ENCODE measurements at regions not wholly inside any gene's neighbourhood (a gene's known extent, or its start where the extent isn't known, plus 50 kb on each side); places are given as distances from the start of the nearest gene placed in this dataset.
A peak's percentile ranks its signal among the peaks of the same experiment; 100 is the strongest.
"Not testable (repeated sequence)": the region's sequence is repeated elsewhere in the genome, so short reads cannot be mapped to it uniquely, and the experiment has no call there.

DNA sequence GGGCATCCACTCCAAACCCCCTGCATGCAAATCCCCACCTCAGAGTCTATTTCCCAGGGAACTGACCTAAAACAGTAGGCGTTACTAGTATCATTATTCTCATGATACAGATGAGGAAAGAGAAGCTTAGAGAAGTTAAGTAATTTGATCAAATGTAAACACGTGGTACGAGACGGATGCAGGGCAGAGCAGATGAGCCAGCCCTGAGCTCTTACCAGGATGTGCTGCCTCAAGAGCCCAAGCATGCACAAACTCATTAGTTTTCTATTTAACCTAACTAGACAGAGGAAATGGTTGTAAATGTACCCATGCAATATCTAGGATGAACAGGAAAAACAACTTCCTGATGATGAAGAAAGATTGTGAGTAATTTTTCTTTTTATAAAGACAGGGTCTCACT is 173.3 kb upstream of the RASSF8 start:
- FAIRE-seq (no peak), DNase-seq (ENCODE audit: insufficient read length, low spot score) (no peak)

DNA sequence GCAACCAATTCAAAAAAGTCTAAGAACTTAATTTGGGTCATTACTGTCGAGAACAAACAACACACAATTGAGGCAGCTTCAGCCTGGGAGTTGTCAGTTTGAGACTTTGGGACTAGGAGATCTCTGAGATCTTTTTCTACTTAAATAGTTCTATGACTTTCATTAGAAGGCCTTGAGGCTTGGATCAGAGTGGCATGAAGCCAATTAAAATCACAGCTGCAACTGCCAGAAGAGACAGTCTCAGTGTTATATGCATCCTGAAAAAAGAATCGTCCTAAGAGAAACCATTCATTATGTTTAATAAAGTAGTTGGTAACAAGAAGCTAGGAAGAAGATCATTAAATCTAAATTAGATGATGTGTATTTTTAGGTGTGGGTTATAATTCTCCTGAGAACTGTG is 170.8 kb upstream of the RASSF8 start:
- no peak for DNase-seq (ENCODE audit: insufficient read length, low spot score)
- FAIRE-seq = no peak

DNA sequence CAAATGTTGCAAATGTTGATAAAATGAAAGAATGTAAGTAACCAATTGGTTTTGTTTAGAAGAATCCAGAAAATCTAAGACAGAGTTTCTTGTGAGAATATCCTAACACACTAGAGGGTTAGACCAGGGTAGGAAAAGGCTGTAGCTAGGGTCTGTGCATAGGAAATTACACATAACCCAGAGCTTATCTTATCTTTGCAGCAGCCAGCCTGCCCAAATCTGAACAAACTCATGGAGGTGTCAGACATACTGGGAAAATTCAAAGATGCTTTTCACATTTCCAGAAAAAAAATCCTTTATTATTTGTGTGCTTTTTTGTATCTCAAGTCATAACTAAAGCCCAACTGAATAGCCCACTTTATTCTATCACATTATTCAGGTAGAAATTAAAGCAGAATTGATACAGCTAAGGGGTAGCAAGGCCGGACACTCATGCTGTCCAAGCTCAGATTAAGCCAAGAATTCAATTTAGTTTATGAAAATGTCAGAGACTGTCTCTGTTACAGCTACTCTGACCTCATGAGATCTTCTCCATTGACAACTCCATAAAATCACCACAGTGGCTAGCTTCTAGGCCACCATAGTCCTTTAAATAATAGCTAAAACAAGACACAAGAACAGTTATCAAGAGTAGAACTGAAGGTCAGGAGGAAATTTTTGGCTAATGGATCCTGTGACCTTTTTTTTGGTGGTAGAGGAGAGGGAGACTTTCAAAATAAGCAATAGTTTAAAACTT is 169.6 kb upstream of the RASSF8 start:
- FAIRE-seq (no peak), DNase-seq (ENCODE audit: insufficient read length, low spot score) (no peak)

DNA sequence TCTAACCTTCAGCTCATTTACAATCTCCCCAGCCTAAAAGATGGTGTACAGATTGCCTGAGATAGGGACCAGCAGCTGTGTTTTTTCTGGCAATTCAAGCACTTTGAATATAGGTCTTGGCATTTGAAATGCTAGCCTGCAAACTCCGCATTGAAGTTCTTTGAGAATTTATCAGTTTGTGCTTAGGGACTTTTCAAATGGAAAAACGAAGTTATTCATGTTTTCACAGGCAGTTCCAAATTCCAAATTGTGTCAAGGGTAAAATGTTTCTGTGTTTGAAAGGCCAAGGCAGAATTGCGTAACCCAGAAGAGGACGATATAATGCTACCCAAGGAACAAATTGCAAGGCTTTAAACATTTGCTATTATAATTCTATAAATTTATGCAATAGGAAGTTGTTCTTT is 168.9 kb upstream of the RASSF8 start:
- FAIRE-seq (no peak), DNase-seq (ENCODE audit: insufficient read length, low spot score) (no peak)

DNA sequence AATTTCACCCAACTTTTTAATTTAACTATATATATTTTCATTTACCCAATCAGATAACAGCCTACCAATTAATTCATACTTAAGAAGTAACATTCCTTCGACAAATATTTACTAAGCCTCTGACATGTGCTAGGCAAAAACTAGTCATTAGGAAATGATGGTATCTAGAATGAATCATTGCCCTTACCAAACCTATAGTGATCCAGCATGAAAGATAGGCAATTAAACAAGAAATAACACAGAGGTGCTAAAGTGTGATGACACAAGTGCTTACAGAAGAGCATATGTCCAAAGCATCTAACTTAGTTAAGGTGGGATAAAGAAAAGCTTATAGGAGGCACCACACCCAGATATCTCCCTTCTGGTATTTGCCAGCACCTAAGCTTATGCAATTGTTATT is 166.5 kb upstream of the RASSF8 start:
- FAIRE-seq (peak; percentile 36), DNase-seq (ENCODE audit: insufficient read length, low spot score) (no peak)

DNA sequence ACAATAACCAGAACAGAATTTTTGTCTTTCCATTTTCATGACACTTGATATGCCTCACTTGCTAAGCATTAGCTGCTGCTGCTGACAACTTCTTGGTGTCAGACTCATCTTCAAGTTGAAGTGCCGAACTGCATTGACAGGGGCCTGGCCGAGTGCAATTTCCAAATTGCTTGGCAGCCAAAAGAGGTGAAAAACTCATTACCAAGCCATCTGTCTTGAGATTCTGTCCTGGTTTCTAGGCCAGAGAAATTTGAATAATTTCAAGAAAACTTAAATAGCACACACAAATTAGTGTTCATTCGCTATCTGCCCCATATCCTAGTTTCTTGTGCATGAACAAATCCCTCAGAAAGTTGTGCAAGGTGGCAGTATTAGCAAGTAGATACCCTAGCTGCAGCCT is 165.3 kb upstream of the RASSF8 start:
- DNase-seq (ENCODE audit: insufficient read length, low spot score) = no peak
- FAIRE-seq = no peak

DNA sequence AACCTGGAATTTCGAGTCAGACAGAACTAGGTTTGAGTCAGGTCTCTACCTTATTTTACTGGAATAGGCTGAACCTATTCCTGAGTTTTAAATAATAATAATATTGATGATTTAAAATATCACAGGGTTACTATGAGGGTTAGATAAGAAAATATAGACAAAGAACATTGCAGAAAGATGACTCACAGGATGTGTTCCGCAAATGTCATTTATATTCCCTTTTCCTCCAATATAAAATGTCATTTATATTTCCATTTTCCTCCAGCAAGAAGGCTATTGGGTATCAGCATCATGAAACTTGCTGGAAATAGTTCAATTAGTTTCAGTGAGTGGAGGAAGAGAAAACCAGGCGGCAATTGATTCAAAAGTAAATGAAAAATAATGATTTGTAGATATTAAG is 163.9 kb upstream of the RASSF8 start:
- FAIRE-seq (no peak), DNase-seq (ENCODE audit: insufficient read length, low spot score) (no peak)

DNA sequence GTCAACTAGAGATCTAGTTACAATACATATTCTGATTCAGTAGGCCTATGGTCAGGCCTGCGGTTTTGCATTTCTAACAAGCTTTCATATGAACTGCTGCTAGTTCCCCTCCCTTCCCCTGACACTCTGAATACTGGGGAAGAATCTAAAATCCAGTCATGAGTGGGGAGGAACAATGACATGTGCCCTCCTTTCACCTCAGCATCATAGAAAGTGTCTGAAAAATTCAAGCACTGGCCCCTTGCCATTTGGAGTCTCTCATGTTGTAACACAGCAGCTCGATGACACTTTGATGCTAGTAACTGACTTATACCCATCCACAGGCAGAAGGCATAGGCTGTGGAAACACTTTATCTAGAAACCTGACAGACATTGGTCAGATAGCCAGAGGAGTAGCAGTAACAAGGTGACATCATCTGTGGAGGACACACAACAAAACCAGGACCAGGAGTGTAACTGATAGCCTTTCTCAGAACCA is 161.9 kb upstream of the RASSF8 start:
- FAIRE-seq (no peak), DNase-seq (ENCODE audit: insufficient read length, low spot score) (no peak)

DNA sequence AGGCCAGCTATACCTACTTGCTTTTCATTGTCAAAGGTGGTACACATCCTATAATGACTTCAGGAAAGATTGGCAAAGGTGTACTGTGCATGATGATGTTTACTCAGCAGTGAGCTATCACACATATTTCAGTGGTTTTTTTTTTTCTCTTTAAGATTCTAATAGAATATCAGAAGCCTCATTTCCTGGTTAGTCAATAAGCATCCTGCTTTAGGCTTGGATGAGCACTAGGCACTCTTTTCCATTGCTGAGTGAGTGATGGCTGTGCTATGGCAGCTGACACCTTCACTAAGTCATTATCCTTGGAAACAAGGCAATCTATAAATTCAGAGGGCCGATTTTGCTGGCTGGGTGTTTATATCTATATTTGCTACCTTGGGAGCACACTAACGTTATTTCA is 161.1 kb upstream of the RASSF8 start:
- no peak for FAIRE-seq
- no peak for DNase-seq (ENCODE audit: insufficient read length, low spot score)

DNA sequence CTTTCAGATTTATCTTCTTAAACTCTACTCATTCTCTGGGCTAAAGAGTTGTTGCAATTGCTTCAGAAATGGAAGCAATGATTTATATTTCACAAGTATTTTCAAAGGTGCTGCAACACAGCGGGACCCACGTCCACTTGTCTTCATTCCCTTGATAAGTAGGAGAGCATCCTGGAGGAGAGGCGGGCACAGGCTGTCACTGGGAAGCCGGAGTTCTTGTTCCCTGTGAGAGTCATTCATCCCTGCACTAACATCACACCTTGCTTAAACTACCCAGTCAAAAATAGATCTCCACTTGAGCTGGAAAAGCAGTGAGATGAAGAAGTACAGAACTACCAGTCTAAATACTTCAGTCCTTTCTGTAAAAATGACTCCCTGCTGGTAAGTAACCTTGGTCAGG is 160.5 kb upstream of the RASSF8 start:
- DNase-seq (ENCODE audit: insufficient read length, low spot score) = no peak
- FAIRE-seq = peak; percentile 40

DNA sequence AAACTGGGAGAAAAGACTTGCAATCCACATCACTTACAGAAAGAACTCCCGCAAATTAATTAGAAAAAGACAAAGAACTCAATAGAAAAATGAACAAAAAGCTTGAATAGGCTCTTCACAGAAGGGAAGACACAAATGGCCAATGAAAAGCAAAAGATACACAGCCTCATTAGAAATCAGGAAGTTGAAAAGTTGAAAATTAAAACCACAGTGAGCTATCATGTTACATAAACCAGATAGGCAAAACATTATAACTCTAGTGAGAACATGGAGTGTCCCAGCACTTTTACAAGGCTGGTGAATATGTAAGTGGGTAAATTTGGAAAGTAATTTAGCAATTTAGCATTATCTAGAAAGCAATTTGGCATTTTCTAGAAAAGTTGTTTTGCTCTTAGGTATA is 158.4 kb upstream of the RASSF8 start:
- FAIRE-seq (peak; percentile 71), DNase-seq (ENCODE audit: insufficient read length, low spot score) (no peak)

DNA sequence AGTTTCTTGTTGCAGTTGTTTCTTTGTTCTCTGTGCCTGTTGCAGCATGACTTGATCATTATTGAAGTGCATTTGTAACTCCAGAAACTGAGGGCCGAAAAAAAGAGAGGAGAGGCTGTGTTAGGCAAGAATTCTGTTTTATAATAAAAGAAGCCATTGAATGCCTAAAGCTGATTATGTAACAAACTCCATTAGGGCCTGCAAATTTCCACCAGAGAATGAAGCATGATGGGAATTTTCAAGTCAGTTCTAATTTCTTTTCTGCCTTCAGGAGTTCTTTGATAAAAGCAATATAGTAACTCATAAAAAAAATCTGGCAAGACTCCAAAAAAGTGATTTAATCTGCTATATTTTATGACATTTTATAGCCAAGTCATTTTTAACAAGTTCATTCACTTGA is 156.7 kb upstream of the RASSF8 start:
- FAIRE-seq (no peak), DNase-seq (ENCODE audit: insufficient read length, low spot score) (no peak)

DNA sequence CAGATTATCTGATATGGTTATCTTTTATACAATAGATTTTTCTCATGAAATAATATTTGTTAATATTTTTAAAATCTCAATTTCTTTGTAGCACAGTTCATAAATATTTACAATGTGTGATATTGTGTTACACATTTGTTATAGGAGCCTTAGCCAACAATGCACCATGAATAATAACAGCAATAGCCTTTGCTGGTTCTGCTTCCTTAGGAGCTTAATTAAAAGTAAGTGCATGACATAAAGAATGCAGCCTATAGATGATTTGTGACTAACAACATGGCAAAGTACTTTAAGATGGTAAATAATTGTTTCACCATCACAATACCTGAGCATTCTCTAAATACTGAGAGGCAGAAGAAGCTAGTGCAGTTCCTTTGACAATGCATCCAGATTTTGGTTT is 156.3 kb upstream of the RASSF8 start:
- no peak for FAIRE-seq

DNA sequence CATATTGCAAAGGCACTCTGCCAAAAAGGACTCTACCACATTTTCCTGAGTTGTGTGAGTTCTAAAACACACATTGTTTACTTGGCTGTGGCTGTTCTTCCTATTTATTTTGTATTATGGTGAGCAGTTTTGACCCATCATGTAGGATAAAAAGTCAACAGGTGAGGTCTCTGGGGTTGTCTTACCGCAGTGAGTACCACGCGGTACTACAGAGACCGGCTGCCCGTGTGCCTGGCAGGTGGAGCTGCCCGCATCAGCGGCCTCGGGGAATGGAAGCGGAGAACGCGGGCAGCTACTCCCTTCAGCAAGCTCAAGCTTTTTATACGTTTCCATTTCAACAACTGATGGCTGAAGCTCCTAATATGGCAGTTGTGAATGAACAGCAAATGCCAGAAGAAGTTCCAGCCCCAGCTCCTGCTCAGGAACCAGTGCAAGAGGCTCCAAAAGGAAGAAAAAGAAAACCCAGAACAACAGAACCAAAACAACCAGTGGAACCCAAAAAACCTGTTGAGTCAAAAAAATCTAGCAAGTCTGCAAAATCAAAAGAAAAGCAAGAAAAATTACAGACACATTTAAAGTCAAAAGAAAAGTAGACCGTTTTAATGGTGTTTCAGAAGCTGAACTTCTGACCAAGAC is 155.3 kb upstream of the RASSF8 start:
- DNase-seq (ENCODE audit: insufficient read length, low spot score); FAIRE-seq: not testable (repeated sequence)

More for the DNA sequence above, 156.3 kb upstream of the RASSF8 start:
- no peak for DNase-seq (ENCODE audit: insufficient read length, low spot score)

DNA sequence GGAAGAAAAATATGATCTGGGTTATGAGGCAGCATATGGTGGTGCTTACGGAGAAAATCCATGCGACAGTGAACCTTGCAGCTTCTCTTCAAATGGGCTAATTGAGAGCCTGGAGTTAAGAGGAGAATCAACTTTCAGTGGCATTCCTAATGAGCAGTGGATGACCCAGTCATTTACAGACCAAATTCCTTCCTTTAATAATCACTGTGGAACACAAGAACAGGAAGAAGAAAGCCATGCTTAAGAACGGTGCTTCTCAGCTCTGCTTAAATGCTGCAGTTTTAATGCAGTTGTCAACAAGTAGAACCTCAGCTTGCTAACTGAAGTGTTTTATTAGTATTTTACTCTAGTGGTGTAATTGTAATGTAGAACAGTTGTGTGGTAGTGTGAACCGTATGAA is 154.2 kb upstream of the RASSF8 start:
- not testable (repeated sequence) for DNase-seq (ENCODE audit: insufficient read length, low spot score)
- FAIRE-seq = peak; percentile 40

DNA sequence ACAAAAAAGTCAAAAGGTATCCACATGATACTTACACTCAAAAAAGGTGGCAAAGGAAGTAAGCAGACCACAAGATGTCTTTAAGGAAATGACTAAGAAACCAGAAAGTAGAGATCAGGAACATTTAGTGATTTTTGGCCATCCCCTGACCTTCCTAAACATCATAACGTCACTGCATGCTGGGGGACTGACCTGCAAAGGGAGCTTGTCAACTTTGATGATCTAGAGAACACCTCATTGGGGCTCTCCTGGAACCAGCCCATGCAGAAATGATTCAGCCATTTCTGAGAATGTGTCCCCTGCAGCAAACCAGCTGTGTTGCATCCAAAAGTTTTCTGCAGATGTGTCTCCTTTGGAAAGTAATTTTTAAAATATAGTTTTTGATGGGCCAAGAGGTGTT is 152.2 kb upstream of the RASSF8 start:
- FAIRE-seq (no peak), DNase-seq (ENCODE audit: insufficient read length, low spot score) (no peak)

DNA sequence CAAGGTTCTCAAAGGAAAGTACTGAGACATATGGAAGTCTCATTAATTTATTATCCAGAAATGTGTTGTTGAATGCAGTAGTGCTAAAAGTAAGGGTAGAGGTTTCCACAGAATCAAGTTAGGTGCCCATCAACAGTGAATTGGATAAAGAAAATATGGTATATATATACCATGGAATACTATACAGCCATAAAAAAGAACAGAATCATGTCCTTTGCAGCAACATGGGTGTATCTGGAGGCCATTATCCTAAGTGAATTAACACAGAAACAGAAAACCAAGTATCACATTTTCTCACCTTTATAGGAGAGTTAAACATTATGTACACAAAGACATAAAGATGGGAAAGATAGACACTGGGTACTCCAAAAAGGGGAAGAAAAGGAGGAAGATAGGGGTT is 149.9 kb upstream of the RASSF8 start:
- no peak for DNase-seq (ENCODE audit: insufficient read length, low spot score)
- no peak for FAIRE-seq

DNA sequence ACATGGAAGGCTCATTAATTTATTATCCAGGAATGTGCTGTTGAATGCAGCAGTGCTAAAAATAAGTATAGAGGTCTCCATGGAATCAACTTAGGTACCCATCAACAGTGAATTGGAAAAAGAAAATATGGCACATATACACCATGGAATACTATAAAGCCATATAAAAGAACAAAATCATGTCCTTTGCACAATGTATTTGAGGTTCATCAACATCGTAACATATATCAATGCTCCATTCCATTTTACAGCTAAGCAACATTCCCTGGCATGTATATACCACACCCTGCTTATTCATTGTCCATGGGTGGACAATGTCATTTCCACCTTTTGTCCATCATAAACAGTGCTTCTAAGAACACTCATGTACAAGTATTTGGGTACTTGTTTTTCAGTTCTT is 147.8 kb upstream of the RASSF8 start:
- DNase-seq (ENCODE audit: insufficient read length, low spot score) = no peak
- peak; percentile 16 for FAIRE-seq

DNA sequence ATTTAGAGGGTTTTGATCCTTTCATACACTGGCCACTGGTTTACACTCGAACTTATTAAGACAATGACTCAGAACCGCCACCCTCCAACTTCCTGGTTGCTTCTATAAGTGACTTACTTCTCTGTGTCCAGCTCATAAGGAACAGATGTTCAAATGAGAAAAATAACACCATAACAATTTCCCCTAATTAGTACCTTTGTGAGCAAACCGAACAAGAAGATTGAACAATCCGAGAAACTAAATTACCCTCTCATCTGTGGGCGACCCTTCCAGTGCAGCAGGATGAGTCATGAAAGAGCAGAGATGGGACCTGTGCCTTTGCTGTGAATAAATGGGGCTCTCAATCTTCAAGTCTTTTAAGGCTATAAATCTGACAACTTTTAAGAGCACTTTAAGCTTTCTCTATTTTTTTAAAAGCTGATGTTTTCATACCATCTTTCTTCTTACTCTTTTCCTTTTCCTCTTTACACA is 146.8 kb upstream of the RASSF8 start:
- FAIRE-seq (peak; percentile 57), DNase-seq (ENCODE audit: insufficient read length, low spot score) (peak; percentile 52)

DNA sequence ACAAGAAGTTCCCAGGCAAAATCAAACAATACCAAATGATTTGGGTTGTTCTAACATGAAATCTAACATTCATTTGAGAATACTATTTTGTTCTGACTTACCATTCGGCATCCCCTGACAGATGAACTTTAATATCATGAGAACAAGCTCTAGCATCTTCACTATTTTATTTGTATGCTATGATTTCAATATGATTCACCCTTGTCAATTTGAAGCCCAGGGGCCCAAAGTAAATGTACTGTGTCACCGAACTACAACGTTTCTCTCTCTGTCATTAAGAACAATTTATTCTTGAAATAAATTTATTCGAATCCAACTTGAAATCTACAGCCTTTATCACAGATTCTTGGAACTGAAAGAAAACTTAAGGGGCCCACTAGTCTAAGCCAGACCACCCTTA is 146.2 kb upstream of the RASSF8 start:
- FAIRE-seq = no peak
- DNase-seq (ENCODE audit: insufficient read length, low spot score) = no peak

DNA sequence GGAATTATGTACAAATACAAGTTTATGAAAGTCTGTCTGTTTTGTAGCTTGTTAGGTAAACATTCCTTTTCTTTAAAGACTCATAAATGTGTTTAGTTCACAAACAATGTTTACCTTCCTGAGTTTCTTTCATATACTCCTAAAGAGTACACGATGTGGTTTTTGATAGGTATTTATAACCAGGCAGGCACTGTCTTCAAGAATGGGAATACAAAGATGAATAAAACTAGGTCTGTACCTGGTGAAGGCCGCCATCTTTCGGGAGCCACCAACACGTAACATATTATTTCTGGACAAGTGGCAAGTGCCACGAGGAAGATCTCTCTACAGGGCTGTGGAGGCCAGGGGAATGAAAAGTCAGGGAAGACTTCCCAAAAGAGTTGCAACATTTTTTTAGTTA is 144.6 kb upstream of the RASSF8 start:
- DNase-seq (ENCODE audit: insufficient read length, low spot score) (no peak), FAIRE-seq (no peak)

DNA sequence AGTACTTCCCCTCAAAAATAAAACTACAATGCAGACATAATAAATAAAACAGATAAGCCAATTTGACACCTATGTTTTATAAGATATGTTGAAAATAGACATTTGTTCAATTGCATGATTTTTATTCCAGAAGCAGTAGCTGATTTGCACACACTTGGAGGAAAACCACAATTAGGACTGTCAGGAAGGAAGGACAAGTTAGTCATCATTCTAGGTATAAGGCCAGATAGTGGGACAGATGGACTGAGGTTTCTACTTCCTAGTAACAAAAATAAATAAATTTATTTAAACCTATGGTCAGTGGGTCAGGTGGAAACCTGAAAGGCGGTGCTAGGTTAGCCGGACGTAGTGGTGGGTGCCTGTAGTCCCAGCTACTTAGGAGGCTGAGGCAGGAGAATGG is 141.8 kb upstream of the RASSF8 start:
- FAIRE-seq = no peak

More for the DNA sequence above, 141.8 kb upstream of the RASSF8 start:
- DNase-seq (ENCODE audit: insufficient read length, low spot score) = no peak

Measured in HTR-8/SVneo (cell line).